HepG2 (cell line): ENCODE measurements at regions not wholly inside any gene's neighbourhood (a gene's known extent, or its start where the extent isn't known, plus 50 kb on each side); places are given as distances from the start of the nearest gene placed in this dataset.

Experiments
- AHR ChIP-seq: IDR thresholded peaks from 2 replicates; pipeline ENCODE4 v1.6.1; 2018; ENCODE audit warnings: missing genetic modification reagents, missing compliant biosample characterization
- EZH2 ChIP-seq: conservative IDR thresholded peaks from 2 replicates; pipeline ENCODE4 v1.6.1; 2012; ENCODE audit warnings: mild to moderate bottlenecking, low read depth, low read length, moderate library complexity
- HMG20B ChIP-seq: conservative IDR thresholded peaks from 2 replicates; pipeline ENCODE4 v1.6.1; 2016; ENCODE audit warnings: missing genetic modification reagents, missing compliant biosample characterization
- HMGA1 ChIP-seq: sonication (generic); formaldehyde crosslinking; conservative IDR thresholded peaks from 2 replicates; pipeline ENCODE4 v1.4.0; 2020; ENCODE audit warnings: missing genetic modification reagents
- IKZF5 ChIP-seq: IDR thresholded peaks from 2 replicates; pipeline ENCODE4 v1.6.1; 2018; ENCODE audit warnings: missing genetic modification reagents, mild to moderate bottlenecking, missing compliant biosample characterization
- MYC ChIP-seq: sonication (generic); formaldehyde crosslinking; IDR thresholded peaks from 2 replicates; pipeline ENCODE4 v1.9.0; 2021; ENCODE audit warnings: missing genetic modification reagents, borderline replicate concordance
- THYN1 ChIP-seq: sonication (generic); formaldehyde crosslinking; IDR thresholded peaks from 2 replicates; pipeline ENCODE4 v1.8.1; 2023; ENCODE audit warnings: low read depth, mild to moderate bottlenecking, moderate library complexity, missing genetic modification reagents, borderline replicate concordance
- UBTF ChIP-seq: sonication (generic); formaldehyde crosslinking; IDR thresholded peaks from 2 replicates; pipeline ENCODE4 v1.4.0; 2020; ENCODE audit warnings: mild to moderate bottlenecking, missing genetic modification reagents
- ZNF296 ChIP-seq: sonication (generic); formaldehyde crosslinking; conservative IDR thresholded peaks from 2 replicates; pipeline ENCODE4 v1.5.0; 2020; ENCODE audit warnings: mild to moderate bottlenecking, missing genetic modification reagents
- ZNF576 ChIP-seq: sonication (generic); formaldehyde crosslinking; IDR thresholded peaks from 2 replicates; pipeline ENCODE4 v1.4.0; 2020; ENCODE audit warnings: mild to moderate bottlenecking, missing genetic modification reagents
- TF ChIP-seq, protein P1 (sequence below): sonication (generic); formaldehyde crosslinking; IDR thresholded peaks from 2 replicates; pipeline ENCODE4 v1.4.0; 2020; ENCODE audit warnings: missing genetic modification reagents

GRCh38 chr4:29320947-29321620 is 1399.1 kb upstream of the PCDH7 start:
- TF ChIP-seq ZNF576 (CRISPR knock-in tag), result no peak
- no peak for TF ChIP-seq ZNF296 (CRISPR knock-in tag)
- no peak for TF ChIP-seq EZH2
- no peak for TF ChIP-seq MYC (CRISPR knock-in tag)
- no peak for TF ChIP-seq THYN1 (CRISPR knock-in tag)
- TF ChIP-seq AHR (CRISPR knock-in tag), result no peak
- TF ChIP-seq HMG20B (CRISPR knock-in tag), result no peak
- no peak for TF ChIP-seq HMGA1
- TF ChIP-seq UBTF (CRISPR knock-in tag), result no peak
- TF ChIP-seq IKZF5 (CRISPR knock-in tag), result no peak
- TF ChIP-seq, protein P1, sequence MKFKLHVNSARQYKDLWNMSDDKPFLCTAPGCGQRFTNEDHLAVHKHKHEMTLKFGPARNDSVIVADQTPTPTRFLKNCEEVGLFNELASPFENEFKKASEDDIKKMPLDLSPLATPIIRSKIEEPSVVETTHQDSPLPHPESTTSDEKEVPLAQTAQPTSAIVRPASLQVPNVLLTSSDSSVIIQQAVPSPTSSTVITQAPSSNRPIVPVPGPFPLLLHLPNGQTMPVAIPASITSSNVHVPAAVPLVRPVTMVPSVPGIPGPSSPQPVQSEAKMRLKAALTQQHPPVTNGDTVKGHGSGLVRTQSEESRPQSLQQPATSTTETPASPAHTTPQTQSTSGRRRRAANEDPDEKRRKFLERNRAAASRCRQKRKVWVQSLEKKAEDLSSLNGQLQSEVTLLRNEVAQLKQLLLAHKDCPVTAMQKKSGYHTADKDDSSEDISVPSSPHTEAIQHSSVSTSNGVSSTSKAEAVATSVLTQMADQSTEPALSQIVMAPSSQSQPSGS, result no peak
